ENCODE measurements at regions not wholly inside any gene's neighbourhood (a gene's known extent, or its start where the extent isn't known, plus 50 kb on each side); places are given as distances from the start of the nearest gene placed in this dataset.

- DNase-seq (ENCODE audit: low spot score) = no peak
These were observed 929.5 kb downstream of the VRK1 start for GRCh38 chr14:97726676-97727075.

GRCh38 chr14:97730706-97731105 lies 933.5 kb downstream of the VRK1 start:
- DNase-seq (ENCODE audit: low spot score) = no peak

GRCh38 chr14:97731800-97732199 lies 934.6 kb downstream of the VRK1 start:
- DNase-seq (ENCODE audit: low spot score) = no peak

- no peak for DNase-seq (ENCODE audit: low spot score)
These were observed 950.1 kb downstream of the VRK1 start for GRCh38 chr14:97747316-97747715.

- DNase-seq (ENCODE audit: low spot score) = no peak
These were observed 951.4 kb downstream of the VRK1 start for GRCh38 chr14:97748616-97749015.

GRCh38 chr14:97757491-97757890 lies 960.3 kb downstream of the VRK1 start:
- no peak for DNase-seq (ENCODE audit: low spot score)

GRCh38 chr14:97760050-97760449 lies 962.9 kb downstream of the VRK1 start:
- DNase-seq (ENCODE audit: low spot score) = no peak

GRCh38 chr14:97762386-97762785 lies 965.2 kb downstream of the VRK1 start:
- DNase-seq (ENCODE audit: low spot score) = no peak

- no peak for DNase-seq (ENCODE audit: low spot score)
These were observed 974.3 kb downstream of the VRK1 start for GRCh38 chr14:97771340-97772045.

GRCh38 chr14:97773598-97773997 lies 976.4 kb downstream of the VRK1 start:
- no peak for DNase-seq (ENCODE audit: low spot score)

GRCh38 chr14:97776890-97777558 lies 979.8 kb downstream of the VRK1 start:
- DNase-seq (ENCODE audit: low spot score) = no peak

GRCh38 chr14:97777622-97778355 lies 980.6 kb downstream of the VRK1 start:
- no peak for DNase-seq (ENCODE audit: low spot score)

GRCh38 chr14:97779140-97779539 lies 982.0 kb downstream of the VRK1 start:
- no peak for DNase-seq (ENCODE audit: low spot score)

GRCh38 chr14:97780804-97781203 lies 983.6 kb downstream of the VRK1 start:
- no peak for DNase-seq (ENCODE audit: low spot score)

GRCh38 chr14:97781961-97782360 lies 984.8 kb downstream of the VRK1 start:
- no peak for DNase-seq (ENCODE audit: low spot score)

- DNase-seq (ENCODE audit: low spot score) = no peak
These were observed 985.8 kb downstream of the VRK1 start for GRCh38 chr14:97782871-97783414.

- DNase-seq (ENCODE audit: low spot score) = no peak
These were observed 988.3 kb downstream of the VRK1 start for GRCh38 chr14:97785495-97785894.

GRCh38 chr14:97788364-97788763 lies 991.2 kb downstream of the VRK1 start:
- no peak for DNase-seq (ENCODE audit: low spot score)

- no peak for DNase-seq (ENCODE audit: low spot score)
These were observed 991.8 kb downstream of the VRK1 start for GRCh38 chr14:97788846-97789526.

- DNase-seq (ENCODE audit: low spot score) = no peak
These were observed 993.9 kb downstream of the VRK1 start for GRCh38 chr14:97791072-97791471.

- no peak for DNase-seq (ENCODE audit: low spot score)
These were observed 994.7 kb downstream of the VRK1 start for GRCh38 chr14:97791906-97792305.

- no peak for DNase-seq (ENCODE audit: low spot score)
These were observed 999.3 kb downstream of the VRK1 start for GRCh38 chr14:97796511-97796910.
